SU-DHL-6 (cell line): ENCODE measurements at regions not wholly inside any gene's neighbourhood (a gene's known extent, or its start where the extent isn't known, plus 50 kb on each side); places are given as distances from the start of the nearest gene placed in this dataset.
"Not testable (repeated sequence)": the region's sequence is repeated elsewhere in the genome, so short reads cannot be mapped to it uniquely, and the experiment has no call there.

Experiments used
- CTCF ChIP-seq: fragments of 200-600 bp; sonication (generic); IDR thresholded peaks from one replicate; pipeline ENCODE4 v1.5.1; 2017; ENCODE audit warnings: antibody characterized with exemption, mild to moderate bottlenecking, low read length, moderate library complexity; ENCODE audit not compliant: insufficient read depth, poor library complexity, severe bottlenecking
- EZH2phosphoT487 ChIP-seq: fragments of 200-600 bp; sonication (generic), shearing (Covaris generic); conservative IDR thresholded peaks from 2 replicates; pipeline ENCODE4 v1.6.1; 2018; ENCODE audit warnings: mild to moderate bottlenecking, antibody characterized with exemption, low read length, moderate library complexity, mixed read lengths

DNA sequence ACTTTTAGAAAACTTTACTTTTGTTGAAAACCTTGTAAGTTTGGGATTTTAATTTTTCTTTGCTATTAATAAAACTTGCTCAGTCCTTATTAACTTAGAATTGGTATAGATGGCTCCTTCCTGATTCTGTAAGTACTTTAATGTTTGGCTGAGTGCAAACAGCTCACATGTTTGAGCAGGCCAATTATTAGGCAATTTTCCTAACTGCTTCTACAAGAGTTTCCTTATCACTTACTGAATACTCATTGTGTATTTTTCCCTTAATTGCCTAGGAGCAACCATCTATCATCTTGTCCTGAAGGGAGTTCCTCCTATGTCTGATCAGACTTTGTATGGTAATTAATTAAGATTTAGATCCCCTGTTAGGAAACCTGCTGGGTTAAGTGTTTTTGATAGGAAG lies 521.4 kb downstream of the SLC6A15 start:
- not testable (repeated sequence) for TF ChIP-seq CTCF, EZH2phosphoT487
